ENCODE measurements at regions not wholly inside any gene's neighbourhood (a gene's known extent, or its start where the extent isn't known, plus 50 kb on each side); places are given as distances from the start of the nearest gene placed in this dataset.

- TF ChIP-seq TAF1 (IDR thresholded peaks at IDR 0.05; ENCODE audit: borderline replicate concordance, insufficient read depth, low read length) (no peak), POLR2AphosphoS5 (IDR thresholded peaks at IDR 0.05; ENCODE audit: low read depth, low read length) (no peak), SIN3A (IDR thresholded peaks at IDR 0.05; ENCODE audit: borderline replicate concordance, insufficient read depth, low read length) (no peak)
These were observed 745.0 kb downstream of the CBLN2 start for GRCh38 chr18:71798986-71799673.

All from PFSK-1 (cell line).